Ectodermal cell (in vitro differentiated cells): ENCODE measurements at regions not wholly inside any gene's neighbourhood (a gene's known extent, or its start where the extent isn't known, plus 50 kb on each side); places are given as distances from the start of the nearest gene placed in this dataset.

ENCODE experiments used
- H3K27ac ChIP-seq: 2 replicates; pipeline ENCODE4 v1.7.0; 2013; ENCODE audit warnings: mild to moderate bottlenecking, low read depth, low read length; ENCODE audit not compliant: insufficient read depth, poor library complexity, severe bottlenecking
- H3K27me3 ChIP-seq: 2 replicates; pipeline ENCODE4 v1.7.0; 2013; ENCODE audit warnings: mild to moderate bottlenecking, low read length; ENCODE audit not compliant: insufficient read depth, control insufficient read depth, poor library complexity, severe bottlenecking
- H3K36me3 ChIP-seq: one replicate; pipeline ENCODE4 v1.7.0; 2013; ENCODE audit warnings: low read length; ENCODE audit not compliant: control insufficient read depth, insufficient read depth
- H3K4me1 ChIP-seq: one replicate; pipeline ENCODE4 v1.7.0; 2013; ENCODE audit warnings: low read length; ENCODE audit not compliant: control insufficient read depth, insufficient read depth
- H3K4me3 ChIP-seq: 2 replicates; pipeline ENCODE4 v1.7.0; 2013; ENCODE audit warnings: low read depth, low read length, control low read depth; ENCODE audit not compliant: insufficient read depth
- H3K9me3 ChIP-seq: 2 replicates; pipeline ENCODE4 v1.7.0; 2013; ENCODE audit warnings: mild to moderate bottlenecking, low read length, moderate library complexity; ENCODE audit not compliant: control insufficient read depth
- WGBS, 2 experiments: methylation state at CpG; one replicate each; pipeline ENCODE4 v1.1.7; 2013; ENCODE audit warnings: missing lambda C conversion rate in 2 of 2; 5-methylcytosine and 5-hydroxymethylcytosine counted together

DNA sequence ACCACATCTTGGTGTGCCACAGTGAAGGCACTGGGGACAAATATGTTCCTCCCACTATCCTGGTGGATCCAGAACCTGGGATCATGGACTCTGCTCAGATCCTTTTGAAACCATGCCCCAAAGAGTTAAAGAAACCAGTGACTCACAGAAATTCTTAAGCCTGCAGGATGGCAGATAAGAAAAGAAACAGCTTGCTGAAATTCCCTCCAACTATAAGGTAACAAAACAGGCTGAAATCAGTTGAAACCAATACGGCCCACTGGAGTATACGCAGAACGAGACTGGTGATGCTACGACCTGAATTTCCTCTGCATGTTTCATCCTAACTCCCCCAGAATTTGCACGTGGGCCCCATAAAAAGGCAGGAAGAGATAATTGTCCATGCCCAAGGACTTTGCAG lies 209.6 kb downstream of the TJP1 start:
- no peaks in the 10 kb centered on the region for H3K9me3 ChIP-seq
- H3K27me3 ChIP-seq: no peaks in the 10 kb centered on the region
- no peak overlapping the region for H3K4me3 ChIP-seq
- WGBS, 2 experiments: 80 to 84% methylated on average over 5 of the region's 5 CpGs
- no peak overlapping the region for H3K27ac ChIP-seq
- H3K4me1 ChIP-seq: peaks cover 13% of the 10 kb centered on the region
- H3K36me3 ChIP-seq: no peaks in the 10 kb centered on the region

DNA sequence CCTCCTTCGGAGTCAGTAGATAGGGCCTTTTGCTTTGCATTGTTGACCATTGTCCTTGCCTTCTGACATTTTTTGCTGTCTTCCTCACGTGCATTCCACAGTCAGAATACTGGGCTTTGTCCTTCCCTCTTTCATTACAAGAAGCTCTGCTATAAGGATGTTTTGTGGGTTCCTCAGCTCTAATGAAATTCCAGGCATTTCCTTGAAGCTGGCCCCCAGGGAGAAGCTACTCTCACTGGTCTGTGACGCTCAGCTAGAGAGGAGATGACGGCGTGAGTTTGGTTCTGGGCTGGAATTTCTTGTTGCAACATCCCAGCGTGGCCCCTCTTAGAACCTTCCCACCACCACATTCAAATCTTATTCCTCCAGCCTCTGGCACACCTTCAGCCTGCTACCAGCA lies 210.2 kb downstream of the TJP1 start:
- 39 to 46% methylated on average over 6 of the region's 6 CpGs for WGBS, 2 experiments
- Histone ChIP-seq H3K36me3 (no peaks in the 10 kb centered on the region), H3K9me3 (no peaks in the 10 kb centered on the region), H3K27me3 (no peaks in the 10 kb centered on the region), H3K4me1 (peaks cover 13% of the 10 kb centered on the region), H3K4me3 (no peak overlapping the region), H3K27ac (no peak overlapping the region)

DNA sequence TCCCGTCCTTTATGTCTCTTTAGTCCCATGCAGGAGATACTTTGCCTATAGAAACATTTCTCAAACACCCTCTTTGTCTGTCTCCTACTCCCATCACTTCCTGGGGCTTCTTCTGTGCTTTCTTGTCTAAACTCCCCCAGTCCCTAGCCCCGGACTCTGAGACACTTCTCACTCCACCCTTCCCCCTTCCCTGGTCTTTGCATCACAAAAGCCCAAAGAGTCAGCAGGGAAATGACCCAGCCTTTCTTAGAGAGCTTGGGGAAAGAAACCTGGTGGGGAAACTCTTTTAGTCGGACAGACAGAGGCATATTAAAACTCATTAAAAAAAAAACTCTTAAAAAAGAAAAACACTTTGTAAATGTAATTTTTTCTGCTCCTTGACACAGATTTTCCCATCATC lies 211.2 kb downstream of the TJP1 start:
- Histone ChIP-seq H3K4me1 (peaks cover 13% of the 10 kb centered on the region), H3K9me3 (no peaks in the 10 kb centered on the region), H3K27me3 (no peaks in the 10 kb centered on the region), H3K27ac (no peak overlapping the region), H3K36me3 (no peaks in the 10 kb centered on the region), H3K4me3 (no peak overlapping the region)
- WGBS, 2 experiments: 24 to 26% methylated on average over 2 to 3 of the region's 3 CpGs

DNA sequence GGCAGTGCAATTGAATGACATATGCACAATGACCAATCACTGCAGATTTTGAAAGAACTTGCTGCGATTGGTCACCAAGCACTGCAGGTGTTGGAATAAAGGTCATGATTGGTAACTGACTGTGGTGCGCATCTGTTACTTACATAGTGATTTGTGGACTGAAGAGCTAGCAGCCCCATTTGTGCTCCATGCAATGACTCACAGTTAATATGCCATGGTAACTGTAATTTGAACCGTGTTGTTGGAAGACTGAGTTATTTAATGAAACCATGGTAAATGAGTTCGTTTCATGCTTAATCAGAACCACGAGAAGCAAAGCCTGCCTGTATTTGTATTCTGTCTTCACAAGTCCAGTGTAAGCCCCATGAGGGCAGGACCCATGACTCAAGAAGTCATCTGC lies 220.5 kb downstream of the TJP1 start:
- no peak overlapping the region for H3K27ac ChIP-seq
- 93 to 97% methylated on average over 5 of the region's 5 CpGs for whole genome bisulfite sequencing, 2 experiments
- no peaks in the 10 kb centered on the region for H3K4me1 ChIP-seq
- H3K27me3 ChIP-seq: no peaks in the 10 kb centered on the region
- H3K9me3 ChIP-seq: no peaks in the 10 kb centered on the region
- no peaks in the 10 kb centered on the region for H3K36me3 ChIP-seq
- H3K4me3 ChIP-seq: no peak overlapping the region

DNA sequence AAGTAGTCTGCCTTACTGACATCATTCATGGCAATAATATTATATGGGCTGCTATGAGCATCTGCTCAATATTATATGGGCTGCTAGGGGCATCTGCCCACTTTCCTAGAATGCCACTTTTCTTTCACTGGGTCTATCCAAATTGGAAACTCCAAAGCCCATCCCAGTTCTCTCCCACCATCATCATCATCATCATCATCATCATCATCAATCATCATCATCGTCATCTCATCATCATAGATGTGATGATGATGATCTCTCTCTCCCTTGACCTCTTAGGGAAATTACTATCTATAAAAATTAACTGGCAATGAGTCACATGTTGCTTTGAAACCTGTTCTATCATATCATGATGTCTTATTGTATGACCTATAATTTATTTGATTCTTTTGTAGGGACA lies 222.0 kb downstream of the TJP1 start:
- Histone ChIP-seq H3K9me3 (no peaks in the 10 kb centered on the region), H3K4me3 (no peak overlapping the region), H3K4me1 (no peaks in the 10 kb centered on the region), H3K27ac (no peak overlapping the region), H3K36me3 (no peaks in the 10 kb centered on the region), H3K27me3 (no peaks in the 10 kb centered on the region)
- 60 to 63% methylated on average over 1 of the region's 1 CpG for WGBS, 2 experiments

DNA sequence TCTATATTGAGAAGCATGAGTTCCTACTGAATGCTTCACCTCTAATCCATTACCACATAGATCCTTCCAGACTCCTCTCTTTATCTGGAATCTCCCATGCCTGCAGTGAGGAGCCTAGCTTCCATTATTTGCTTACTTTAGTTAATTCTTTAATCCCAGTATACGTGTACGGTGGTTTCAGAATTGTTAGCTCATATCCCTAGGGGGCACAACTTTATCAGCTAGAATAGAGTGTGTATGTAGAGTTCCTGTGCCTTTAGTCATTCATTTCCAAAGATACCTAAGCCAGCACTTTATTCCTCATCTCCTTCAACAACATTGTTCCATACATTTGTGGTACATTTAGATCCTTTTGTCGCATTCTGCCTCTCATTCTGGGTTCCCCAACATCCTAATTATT lies 226.0 kb downstream of the TJP1 start:
- Histone ChIP-seq H3K4me3 (no peak overlapping the region), H3K9me3 (no peaks in the 10 kb centered on the region), H3K4me1 (no peaks in the 10 kb centered on the region), H3K36me3 (no peaks in the 10 kb centered on the region), H3K27ac (no peak overlapping the region), H3K27me3 (no peaks in the 10 kb centered on the region)
- WGBS, 2 experiments: 87 to 100% methylated on average over 2 to 3 of the region's 3 CpGs

DNA sequence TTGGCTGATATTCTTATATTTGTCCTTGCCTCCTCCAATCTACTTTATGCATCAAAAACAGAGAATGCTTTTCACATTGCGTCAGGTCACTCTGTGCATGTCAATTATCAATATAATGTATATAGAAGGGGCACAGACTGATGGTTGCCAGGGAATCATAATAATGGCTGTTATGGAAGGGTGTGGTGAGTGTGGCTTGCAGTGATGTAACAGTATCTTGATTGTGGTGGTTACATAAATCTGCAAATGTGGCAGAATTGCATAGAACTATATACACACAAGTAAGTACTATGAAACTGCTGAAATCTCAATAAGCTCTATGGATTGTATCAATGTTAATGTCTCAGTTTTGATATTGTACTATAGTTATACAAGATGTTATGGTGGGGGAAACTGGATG lies 228.6 kb downstream of the TJP1 start:
- H3K36me3 ChIP-seq: no peaks in the 10 kb centered on the region
- 89% methylated on average over 1 of the region's 1 CpG; no CpG with 5 or more reads in 1 of the 2 experiments for WGBS, 2 experiments
- H3K27ac ChIP-seq: no peak overlapping the region
- H3K4me3 ChIP-seq: no peak overlapping the region
- H3K4me1 ChIP-seq: no peaks in the 10 kb centered on the region
- H3K9me3 ChIP-seq: no peaks in the 10 kb centered on the region
- no peaks in the 10 kb centered on the region for H3K27me3 ChIP-seq

DNA sequence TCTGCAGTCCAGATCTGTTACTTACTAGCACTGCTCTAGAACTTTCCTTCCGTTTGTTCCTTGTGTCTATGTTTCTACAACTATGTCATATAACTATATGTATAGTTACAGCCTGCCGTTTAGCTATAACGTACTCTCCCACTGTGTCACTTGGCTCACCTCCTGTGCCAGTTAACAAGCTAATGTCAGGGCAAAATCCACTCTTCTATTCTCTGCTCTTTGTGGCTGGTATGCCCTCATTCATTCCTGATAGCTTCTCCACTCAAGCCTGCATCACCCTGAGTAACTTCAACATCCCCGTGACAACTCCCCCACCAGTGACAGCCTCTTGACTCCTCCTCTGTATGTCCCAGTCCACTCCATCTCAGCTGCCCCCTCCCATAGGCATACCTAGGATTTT lies 229.2 kb downstream of the TJP1 start:
- no peaks in the 10 kb centered on the region for H3K9me3 ChIP-seq
- H3K27ac ChIP-seq: no peak overlapping the region
- 83% methylated on average over 4 of the region's 4 CpGs for WGBS, 2 experiments
- H3K4me3 ChIP-seq: no peak overlapping the region
- no peaks in the 10 kb centered on the region for H3K27me3 ChIP-seq
- no peaks in the 10 kb centered on the region for H3K36me3 ChIP-seq
- no peaks in the 10 kb centered on the region for H3K4me1 ChIP-seq

DNA sequence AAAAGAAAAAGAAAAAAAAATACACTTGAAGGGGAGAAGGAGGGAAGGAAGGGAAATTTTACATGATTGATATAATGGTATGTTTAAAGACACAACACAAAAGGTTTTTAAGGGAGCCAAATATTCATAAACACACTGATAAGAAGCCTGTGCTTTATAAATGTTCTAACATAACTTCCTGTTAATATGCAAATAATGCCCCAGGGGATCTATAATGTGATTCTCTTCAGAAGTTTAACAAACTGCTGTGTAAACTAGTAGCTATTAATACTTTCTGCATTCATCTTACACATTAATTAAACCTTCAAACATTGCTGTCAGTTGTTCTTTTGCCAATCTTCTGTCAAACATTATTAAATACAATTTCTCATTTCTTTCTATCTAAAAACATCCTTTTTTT lies 231.6 kb downstream of the TJP1 start:
- no peak overlapping the region for H3K4me3 ChIP-seq
- no peaks in the 10 kb centered on the region for H3K4me1 ChIP-seq
- H3K9me3 ChIP-seq: no peaks in the 10 kb centered on the region
- H3K27ac ChIP-seq: no peak overlapping the region
- no peaks in the 10 kb centered on the region for H3K27me3 ChIP-seq
- H3K36me3 ChIP-seq: no peaks in the 10 kb centered on the region

DNA sequence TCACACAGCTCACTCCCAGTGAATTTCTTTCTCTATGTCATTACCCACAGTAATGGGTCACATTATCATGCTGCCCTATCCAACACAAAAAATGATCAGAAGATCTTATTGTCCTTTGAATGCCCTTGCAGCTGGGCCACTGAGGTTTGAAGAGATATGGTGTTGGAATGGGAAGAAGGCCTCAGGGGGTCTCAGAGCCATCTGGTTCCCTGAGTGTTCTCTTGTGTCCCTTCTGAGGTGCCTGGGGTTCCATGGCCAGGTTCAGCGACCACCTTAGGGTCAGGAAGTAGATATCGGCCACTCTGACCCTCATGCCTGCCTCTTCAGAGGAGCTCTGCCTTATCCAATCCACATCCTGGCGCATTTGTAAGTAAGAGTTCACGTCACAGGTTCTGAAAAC lies 232.3 kb downstream of the TJP1 start:
- H3K4me1 ChIP-seq: no peaks in the 10 kb centered on the region
- H3K27me3 ChIP-seq: no peaks in the 10 kb centered on the region
- 88 to 90% methylated on average over 4 of the region's 4 CpGs for WGBS, 2 experiments
- H3K36me3 ChIP-seq: no peaks in the 10 kb centered on the region
- H3K9me3 ChIP-seq: no peaks in the 10 kb centered on the region
- H3K4me3 ChIP-seq: no peak overlapping the region
- H3K27ac ChIP-seq: no peak overlapping the region

DNA sequence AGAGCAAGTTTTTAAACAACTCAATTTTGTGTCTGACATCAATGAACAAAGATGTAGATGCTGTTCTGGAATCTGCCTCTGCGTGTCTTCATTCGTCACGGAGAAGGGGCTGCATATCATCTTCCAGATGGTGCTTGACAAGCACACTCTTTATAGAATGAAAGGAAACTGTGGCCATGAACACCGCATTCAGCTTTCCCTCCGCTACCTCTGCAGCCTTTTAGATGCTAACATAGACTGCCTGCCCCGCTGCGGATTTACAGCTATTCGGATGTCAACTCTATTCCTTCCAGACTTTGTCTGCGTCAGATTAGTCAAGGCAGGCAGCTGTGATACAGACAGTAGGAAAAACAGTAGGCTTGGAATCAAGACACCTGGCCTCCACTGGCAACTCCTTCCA lies 232.9 kb downstream of the TJP1 start:
- no peaks in the 10 kb centered on the region for H3K4me1 ChIP-seq
- WGBS, 2 experiments: 80 to 82% methylated on average over 9 of the region's 9 CpGs
- no peaks in the 10 kb centered on the region for H3K36me3 ChIP-seq
- H3K4me3 ChIP-seq: no peak overlapping the region
- H3K27ac ChIP-seq: no peak overlapping the region
- H3K27me3 ChIP-seq: no peaks in the 10 kb centered on the region
- H3K9me3 ChIP-seq: no peaks in the 10 kb centered on the region
